Ishikawa (cell line): ENCODE measurements at regions not wholly inside any gene's neighbourhood (a gene's known extent, or its start where the extent isn't known, plus 50 kb on each side); places are given as distances from the start of the nearest gene placed in this dataset.

ENCODE experiments used
- REST ChIP-seq: IDR thresholded peaks from 2 replicates; pipeline ENCODE4 v1.6.1; 2012; ENCODE audit warnings: low read depth, mild to moderate bottlenecking
- ZBTB7A ChIP-seq: IDR thresholded peaks from 2 replicates; pipeline ENCODE4 v1.6.1; 2012; ENCODE audit warnings: low read depth

DNA sequence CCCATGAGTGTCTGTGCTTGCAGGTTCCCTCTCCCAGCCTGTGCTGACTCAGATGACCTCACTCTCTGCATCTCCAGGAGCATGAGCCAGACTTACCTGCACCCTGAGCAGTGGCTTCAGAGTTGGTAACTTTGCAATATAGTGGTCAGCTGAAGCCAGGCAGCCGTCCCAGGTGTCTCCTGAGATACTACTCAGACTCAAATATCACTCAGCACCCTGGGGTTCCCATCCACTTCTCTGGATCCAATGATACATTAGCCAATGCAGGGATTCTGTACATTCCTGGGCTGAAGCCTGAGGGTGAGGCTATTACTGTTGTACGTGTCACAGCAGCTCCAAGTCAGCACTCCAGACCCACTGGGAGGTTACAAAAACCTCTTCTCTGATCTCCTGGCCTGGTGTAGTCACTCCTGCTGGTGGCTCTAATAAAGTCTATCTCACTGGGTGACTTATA is 87.8 kb upstream of the TOP3B start:
- no peak for TF ChIP-seq ZBTB7A
- TF ChIP-seq REST, result no peak
